Heart right ventricle (tissue), 16 donors: ENCODE measurements at regions not wholly inside any gene's neighbourhood (a gene's known extent, or its start where the extent isn't known, plus 50 kb on each side); places are given as distances from the start of the nearest gene placed in this dataset.

Experiments
- ATAC-seq, 8 donors: fragments of 200-7000 bp; cut with Tn5 transposase; one replicate each; pipeline ENCODE4 v1.9.1; 2020; ENCODE audit warnings: mild to moderate bottlenecking in 8 of 8, moderate library complexity in 8 of 8, moderate number of reproducible peaks in 1 of 8
- DNase-seq, 2 donors: peaks; one replicate each; pipeline ENCODE4 v3.0.0-alpha.2; 2020
- H3K27ac ChIP-seq, 10 donors: fragments of 200-600 bp; sonication (generic) in 2 of 10; one replicate each; pipeline versions ENCODE4 v1.5.0 to v1.8.0; 2020 to 2022; ENCODE audit warnings: mild to moderate bottlenecking in 3 of 10
- H3K27me3 ChIP-seq, 7 donors: fragments of 200-600 bp; one replicate each; pipeline ENCODE4 v1.8.0; 2021 to 2022; ENCODE audit warnings: mild to moderate bottlenecking in 2 of 7
- H3K36me3 ChIP-seq, 9 donors: fragments of 200-600 bp; sonication (generic) in 1 of 9; one replicate each; pipeline versions ENCODE4 v1.5.0 to v1.8.0; 2020 to 2022; ENCODE audit warnings: mild to moderate bottlenecking in 2 of 9
- H3K4me1 ChIP-seq, 9 donors: fragments of 200-600 bp; sonication (generic) in 1 of 9; one replicate each; pipeline versions ENCODE4 v1.5.0 to v1.8.0; 2020 to 2022; ENCODE audit warnings: mild to moderate bottlenecking in 4 of 9
- H3K4me3 ChIP-seq, 10 donors: fragments of 200-600 bp; sonication (generic) in 2 of 10; one replicate each; pipeline versions ENCODE4 v1.5.0 to v1.8.0; 2020 to 2022; ENCODE audit warnings: mild to moderate bottlenecking in 7 of 10, moderate library complexity in 2 of 10
- H3K9me3 ChIP-seq, 11 donors: fragments of 200-600 bp in 10 of 11; sonication (generic) in 2 of 11; one replicate each; pipeline versions ENCODE4 v1.5.0 to v1.8.0; 2013 to 2022; ENCODE audit warnings: mild to moderate bottlenecking in 2 of 11, control low read depth in 1 of 11, moderate library complexity in 1 of 11
- whole genome bisulfite sequencing, 2 donors: extraction: QIAGEN DNeasy Blood & Tissue Kit; methylation state at CpG; one replicate each; pipeline ENCODE4 v1.1.7; 2013; ENCODE audit warnings: inconsistent platforms in 1 of 2; 5-methylcytosine and 5-hydroxymethylcytosine counted together
- intact Hi-C, 10 donors: fragments of 100-400 bp; cut with DNase I; formaldehyde crosslinking; loops; one replicate each; pipeline versions ENCODE4 v1.11.1 to v1.14.2; 2022
- TF ChIP-seq, protein P1 (sequence below), 9 donors: fragments of 200-600 bp; sonication (generic) in 2 of 9; IDR thresholded peaks; one replicate each; pipeline versions ENCODE4 v1.5.0 to v1.8.0; 2021 to 2022; ENCODE audit warnings: antibody characterized with exemption in 9 of 9, mild to moderate bottlenecking in 5 of 9, moderate library complexity in 1 of 9
- donor health status: Arrhythmogenic right ventricular cardiomyopathy.
- donor health status: ischemic (EF 13 %, LVEDD 7.1; RV severe dilation, severe dysfunction).
- donor health status: healthy with polysubstance abuse.
- donor health status: DM: no; HTN: yes; CAD: no.
- donor health status: DM: no; HTN: no; CAD: no.
- donor health status: ischemic (EF 25% LVEDD 6.9; RV normal size, moderate dysfunction).
- donor health status: ischemic (EF 25% LVEDD 5.7; RV mildly dilated, moderate dysfunction).
- donor health status: healthy.
- donor health status: DM: yes; HTN: yes; CAD: no.
- donor health status: Ischemic cardiomyopathy.
- donor health status: ischemic (EF 35%, LVEDD 5.7; RV mildly dilated, moderate dysfunction).
- donor health status: nonischemic (EF 11% LVEDD 7.7; RV severe dilation, severe dysfunction).
- donor health status: DM: yes; HTN: yes; CAD: no.
- donor health status: PGD.
- donor health status: ischemic (EF 29% LVEDD 5.4; RV normal size, mild dysfunction).
- donor health status: nonischemic (EF 23%, LVEDD 6.1; RV moderate dilation, normal function).

DNA sequence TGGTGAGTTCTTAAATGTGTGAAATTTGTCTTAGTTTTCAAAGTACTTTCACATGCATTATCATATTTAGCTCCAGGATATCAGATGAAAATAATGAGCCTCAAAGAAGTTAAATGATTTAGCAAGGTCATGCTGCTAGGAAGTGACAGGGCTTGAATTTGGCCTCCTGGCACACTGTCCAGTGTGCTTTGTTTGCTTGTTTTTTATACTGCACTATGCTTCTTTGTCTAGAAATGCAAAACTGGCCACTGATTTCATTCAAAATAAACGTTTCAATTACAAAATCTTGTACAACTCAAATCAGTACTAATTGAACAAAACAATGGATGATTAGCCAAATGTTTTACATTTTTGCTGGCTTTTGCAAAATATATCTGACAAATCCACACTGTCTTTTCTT is 583.3 kb upstream of the CBLB start:
- Histone ChIP-seq H3K27me3 (no peaks in the 10 kb centered on the region), H3K9me3 (peaks cover 0 to 6% (median 0%) of the 10 kb centered on the region in 11 donors), H3K4me1 (peaks cover 0 to 9% (median 0%) of the 10 kb centered on the region in 9 donors), H3K4me3 (no peak overlapping the region), H3K36me3 (no peaks in the 10 kb centered on the region), H3K27ac (no peak overlapping the region)
- intact Hi-C loops = no loop called here
- DNase-seq (no peak), ATAC-seq (no peak)
- 2 to 19% methylated on average over 1 of the region's 1 CpG for WGBS, 2 donors
- TF ChIP-seq, protein P1, sequence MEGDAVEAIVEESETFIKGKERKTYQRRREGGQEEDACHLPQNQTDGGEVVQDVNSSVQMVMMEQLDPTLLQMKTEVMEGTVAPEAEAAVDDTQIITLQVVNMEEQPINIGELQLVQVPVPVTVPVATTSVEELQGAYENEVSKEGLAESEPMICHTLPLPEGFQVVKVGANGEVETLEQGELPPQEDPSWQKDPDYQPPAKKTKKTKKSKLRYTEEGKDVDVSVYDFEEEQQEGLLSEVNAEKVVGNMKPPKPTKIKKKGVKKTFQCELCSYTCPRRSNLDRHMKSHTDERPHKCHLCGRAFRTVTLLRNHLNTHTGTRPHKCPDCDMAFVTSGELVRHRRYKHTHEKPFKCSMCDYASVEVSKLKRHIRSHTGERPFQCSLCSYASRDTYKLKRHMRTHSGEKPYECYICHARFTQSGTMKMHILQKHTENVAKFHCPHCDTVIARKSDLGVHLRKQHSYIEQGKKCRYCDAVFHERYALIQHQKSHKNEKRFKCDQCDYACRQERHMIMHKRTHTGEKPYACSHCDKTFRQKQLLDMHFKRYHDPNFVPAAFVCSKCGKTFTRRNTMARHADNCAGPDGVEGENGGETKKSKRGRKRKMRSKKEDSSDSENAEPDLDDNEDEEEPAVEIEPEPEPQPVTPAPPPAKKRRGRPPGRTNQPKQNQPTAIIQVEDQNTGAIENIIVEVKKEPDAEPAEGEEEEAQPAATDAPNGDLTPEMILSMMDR (IDR thresholded peaks at IDR 0.05) = no peak

DNA sequence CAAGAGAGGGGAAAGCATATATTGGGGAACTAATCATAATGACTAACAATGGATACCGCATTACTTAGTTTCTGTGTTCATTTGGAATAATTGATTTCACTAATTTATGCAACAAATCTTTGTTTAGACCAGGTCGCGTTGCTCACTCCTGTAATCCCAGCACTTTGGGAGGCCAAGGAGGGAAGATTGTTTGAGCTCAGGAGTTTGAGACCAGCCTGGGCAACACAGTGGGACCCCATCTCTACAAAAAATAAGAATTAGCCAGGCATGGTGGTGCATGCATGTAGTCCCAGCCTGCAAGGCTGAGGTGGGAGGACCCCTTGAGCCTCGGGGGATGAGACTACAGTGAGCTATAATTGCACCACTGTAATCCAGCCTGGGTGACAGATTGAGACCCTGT is 585.7 kb upstream of the CBLB start:
- Histone ChIP-seq H3K9me3 (no peaks in the 10 kb centered on the region), H3K4me1 (peaks cover 0 to 14% (median 0%) of the 10 kb centered on the region in 9 donors), H3K36me3 (no peaks in the 10 kb centered on the region), H3K4me3 (no peak overlapping the region), H3K27ac (no peak overlapping the region), H3K27me3 (no peaks in the 10 kb centered on the region)
- intact Hi-C loops = no loop called here
- TF ChIP-seq, protein P1 (IDR thresholded peaks at IDR 0.05) = no peak
- no peak for ATAC-seq
- WGBS, 2 donors = 92 to 94% methylated on average over 4 of the region's 4 CpGs
- DNase-seq = no peak

DNA sequence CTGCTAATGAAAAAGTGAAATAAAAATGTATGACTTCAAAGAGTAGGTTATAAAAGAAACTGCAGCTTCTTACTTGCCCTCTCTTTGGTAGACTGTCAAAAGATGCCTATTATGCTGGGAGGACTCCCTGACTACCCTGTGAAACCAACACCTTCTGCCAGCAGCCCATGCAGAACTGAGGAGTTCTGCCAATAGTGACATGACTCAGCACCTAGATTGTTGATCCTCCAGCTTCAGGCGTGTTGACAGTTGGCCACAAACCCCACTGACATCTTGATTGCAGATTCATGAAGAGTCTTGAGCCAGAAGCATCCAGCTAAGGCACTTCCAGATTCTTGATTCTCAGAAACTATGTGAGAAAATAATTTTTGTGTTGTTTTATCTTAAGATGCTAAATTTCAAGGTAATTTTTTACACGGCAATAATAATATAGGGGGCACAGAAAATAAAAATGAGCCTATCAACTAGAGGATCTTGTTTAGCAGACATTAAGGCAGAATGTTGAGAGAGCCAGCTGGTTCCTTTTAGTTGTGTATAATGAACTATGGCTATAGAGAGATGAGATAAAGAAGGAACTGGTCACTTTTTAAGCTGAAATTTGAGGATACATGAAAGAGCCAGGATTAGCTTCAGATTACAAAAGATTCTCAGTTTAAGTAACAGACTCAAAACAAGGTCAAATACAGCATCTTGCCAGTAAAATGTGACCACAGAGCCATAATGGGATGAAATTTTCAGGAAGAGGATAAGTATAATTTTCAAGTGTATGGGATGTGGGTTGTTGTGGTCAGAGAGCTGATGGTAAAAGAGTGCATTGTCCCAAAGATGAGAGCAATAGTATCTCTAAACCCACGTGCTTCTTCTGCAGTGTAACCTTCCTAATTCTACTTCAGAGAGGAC is 588.7 kb upstream of the CBLB start:
- no peaks in the 10 kb centered on the region for H3K27me3 ChIP-seq
- H3K27ac ChIP-seq = no peak overlapping the region
- peaks cover 0 to under 1% (median 0%) of the 10 kb centered on the region in 11 donors for H3K9me3 ChIP-seq
- H3K4me3 ChIP-seq = no peak overlapping the region
- peak; percentile 24 to 37 for DNase-seq
- H3K4me1 ChIP-seq = peaks cover 0 to 6% (median 0%) of the 10 kb centered on the region in 9 donors
- no peaks in the 10 kb centered on the region for H3K36me3 ChIP-seq
- WGBS, 2 donors = 57 to 66% methylated on average over 3 of the region's 3 CpGs
- TF ChIP-seq, protein P1 (IDR thresholded peaks at IDR 0.05) = no peak
- peak in 6 of 8 donors; percentile 63 to 96 (median 88) for ATAC-seq
- intact Hi-C loops = no loop called here

DNA sequence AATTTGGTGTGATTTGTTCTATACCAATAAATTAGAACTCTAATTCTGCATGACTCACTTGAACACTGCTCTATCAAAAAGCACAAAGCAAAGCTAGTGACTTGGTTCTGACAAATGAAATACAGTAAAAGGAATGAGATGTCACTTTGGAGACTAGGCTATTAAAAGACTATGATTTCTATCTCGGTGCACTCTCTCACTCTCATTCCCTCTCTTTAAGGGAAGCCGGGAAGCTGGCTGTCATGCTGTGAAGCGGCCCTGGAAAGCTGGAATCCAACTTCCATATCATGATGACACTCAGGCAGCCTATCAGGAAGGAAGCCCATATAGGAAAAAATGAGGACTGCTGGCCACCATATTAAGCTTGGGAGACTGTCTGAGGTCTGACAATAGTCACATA is 590.1 kb upstream of the CBLB start:
- Histone ChIP-seq H3K27me3 (no peaks in the 10 kb centered on the region), H3K36me3 (no peaks in the 10 kb centered on the region), H3K9me3 (peaks cover 0 to 10% (median 0%) of the 10 kb centered on the region in 11 donors), H3K27ac (no peak overlapping the region), H3K4me1 (peaks cover 0 to 6% (median 0%) of the 10 kb centered on the region in 9 donors), H3K4me3 (no peak overlapping the region)
- ATAC-seq (no peak), DNase-seq (no peak)
- TF ChIP-seq, protein P1 (IDR thresholded peaks at IDR 0.05) = no peak
- 34 to 38% methylated on average over 3 of the region's 3 CpGs for WGBS, 2 donors
- intact Hi-C loops = no loop called here
